ENCODE measurements at regions not wholly inside any gene's neighbourhood (a gene's known extent, or its start where the extent isn't known, plus 50 kb on each side); places are given as distances from the start of the nearest gene placed in this dataset.
"Not testable (repeated sequence)": the region's sequence is repeated elsewhere in the genome, so short reads cannot be mapped to it uniquely, and the experiment has no call there.

DNA sequence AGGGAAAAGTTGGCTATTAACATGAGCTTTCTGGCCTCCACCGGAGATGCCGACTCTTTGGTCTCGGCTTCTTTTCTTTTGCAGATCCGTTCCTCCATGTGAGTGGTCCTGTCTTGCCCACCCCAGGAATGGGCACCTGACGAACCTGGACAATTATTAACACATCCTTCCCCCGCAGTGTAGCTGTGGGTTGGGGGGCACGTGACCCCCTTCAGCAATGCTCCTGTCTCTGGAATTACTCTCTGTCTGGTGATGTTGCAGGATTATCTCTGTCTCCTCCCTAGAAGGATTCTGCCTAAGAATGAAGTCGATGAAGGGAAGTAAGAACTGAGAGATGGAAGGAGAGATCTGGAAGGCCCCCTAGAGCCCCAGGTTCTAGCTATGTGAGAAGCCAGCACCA is 115.2 kb upstream of the NPAS2 start:
- TF ChIP-seq HDGF (IDR thresholded peaks at IDR 0.05; ENCODE audit: borderline replicate concordance) (no peak), NFRKB (IDR thresholded peaks at IDR 0.05) (no peak), FOXA1 (IDR thresholded peaks at IDR 0.05) (no peak), ELF4 (IDR thresholded peaks at IDR 0.05) (no peak), FOXM1 (IDR thresholded peaks at IDR 0.05; ENCODE audit: borderline replicate concordance) (no peak), LEF1 (IDR thresholded peaks at IDR 0.05; ENCODE audit: borderline replicate concordance) (no peak), SP1 (IDR thresholded peaks at IDR 0.05) (no peak), ZNF384 (IDR thresholded peaks at IDR 0.05) (no peak), BHLHE40 (IDR thresholded peaks at IDR 0.05; ENCODE audit: borderline replicate concordance) (no peak), ARNT (IDR thresholded peaks at IDR 0.05) (no peak), CTBP1 (IDR thresholded peaks at IDR 0.05; ENCODE audit: borderline replicate concordance) (no peak), L3MBTL2 (conservative IDR thresholded peaks at IDR 0.05) (no peak)
- TF ChIP-seq, protein P1, sequence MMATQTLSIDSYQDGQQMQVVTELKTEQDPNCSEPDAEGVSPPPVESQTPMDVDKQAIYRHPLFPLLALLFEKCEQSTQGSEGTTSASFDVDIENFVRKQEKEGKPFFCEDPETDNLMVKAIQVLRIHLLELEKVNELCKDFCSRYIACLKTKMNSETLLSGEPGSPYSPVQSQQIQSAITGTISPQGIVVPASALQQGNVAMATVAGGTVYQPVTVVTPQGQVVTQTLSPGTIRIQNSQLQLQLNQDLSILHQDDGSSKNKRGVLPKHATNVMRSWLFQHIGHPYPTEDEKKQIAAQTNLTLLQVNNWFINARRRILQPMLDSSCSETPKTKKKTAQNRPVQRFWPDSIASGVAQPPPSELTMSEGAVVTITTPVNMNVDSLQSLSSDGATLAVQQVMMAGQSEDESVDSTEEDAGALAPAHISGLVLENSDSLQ (IDR thresholded peaks at IDR 0.05): no peak
- POLR2A ChIA-PET: no interaction called here
- DNase-seq (ENCODE audit: extremely low spot score): no peak
- CTCF ChIA-PET: no interaction called here

- no peak for DNase-seq (ENCODE audit: extremely low spot score)
- ChIA-PET CTCF (no interaction called here), POLR2A (no interaction called here)
- TF ChIP-seq HDGF (IDR thresholded peaks at IDR 0.05; ENCODE audit: borderline replicate concordance) (no peak), TARDBP (IDR thresholded peaks at IDR 0.05) (no peak), FOXK2 (IDR thresholded peaks at IDR 0.05) (no peak), LEF1 (IDR thresholded peaks at IDR 0.05; ENCODE audit: borderline replicate concordance) (no peak), ZNF384 (IDR thresholded peaks at IDR 0.05) (no peak), SUZ12 (IDR thresholded peaks at IDR 0.05) (no peak), ELF4 (IDR thresholded peaks at IDR 0.05) (no peak), FOXA1 (IDR thresholded peaks at IDR 0.05) (no peak), NFRKB (IDR thresholded peaks at IDR 0.05) (no peak), ARNT (IDR thresholded peaks at IDR 0.05) (no peak), L3MBTL2 (conservative IDR thresholded peaks at IDR 0.05) (no peak), FOXM1 (IDR thresholded peaks at IDR 0.05; ENCODE audit: borderline replicate concordance) (no peak), CTBP1 (IDR thresholded peaks at IDR 0.05; ENCODE audit: borderline replicate concordance) (no peak), BHLHE40 (IDR thresholded peaks at IDR 0.05; ENCODE audit: borderline replicate concordance) (no peak), SP1 (IDR thresholded peaks at IDR 0.05) (no peak)
- TF ChIP-seq, protein P1 (IDR thresholded peaks at IDR 0.05): no peak
These were observed 112.7 kb upstream of the NPAS2 start for GRCh38 chr2:100707016-100707947.

GRCh38 chr2:100708333-100708732 is 111.6 kb upstream of the NPAS2 start:
- CTCF ChIA-PET: interaction anchor here (0.8 kb wide), 1 partner anchor 293 kb away, joined by 3 read pairs; the partner anchor contains the start of gene RPL31
- POLR2A ChIA-PET: no interaction called here
- DNase-seq (ENCODE audit: extremely low spot score): no peak
- TF ChIP-seq ARNT (IDR thresholded peaks at IDR 0.05) (no peak), HDGF (IDR thresholded peaks at IDR 0.05; ENCODE audit: borderline replicate concordance) (no peak), FOXA1 (IDR thresholded peaks at IDR 0.05) (no peak), NFRKB (IDR thresholded peaks at IDR 0.05) (no peak), FOXK2 (IDR thresholded peaks at IDR 0.05) (no peak), L3MBTL2 (conservative IDR thresholded peaks at IDR 0.05) (no peak), LEF1 (IDR thresholded peaks at IDR 0.05; ENCODE audit: borderline replicate concordance) (no peak), ZNF384 (IDR thresholded peaks at IDR 0.05) (no peak)

DNA sequence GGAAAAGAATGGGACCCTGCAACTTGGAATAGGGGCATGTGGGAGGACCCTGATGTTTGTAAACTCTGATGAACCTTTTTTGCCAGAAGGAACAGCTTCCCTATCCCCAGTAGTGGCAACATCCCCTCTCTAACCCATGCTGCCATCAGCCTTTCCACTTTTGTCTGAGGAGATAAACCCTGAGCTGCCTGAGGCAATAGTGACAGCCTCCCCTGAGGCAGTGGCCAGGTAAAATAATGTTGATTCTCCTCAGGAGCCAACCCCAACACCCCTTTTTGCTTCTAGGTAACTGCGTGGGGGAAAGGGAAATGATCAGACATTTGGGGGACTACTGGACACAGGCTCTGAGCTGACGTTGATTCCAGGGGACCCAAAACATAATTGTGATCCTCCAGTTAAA is 106.8 kb upstream of the NPAS2 start:
- POLR2A ChIA-PET: no interaction called here
- TF ChIP-seq ZNF384 (IDR thresholded peaks at IDR 0.05) (no peak), FOXA1 (IDR thresholded peaks at IDR 0.05) (no peak), LEF1 (IDR thresholded peaks at IDR 0.05; ENCODE audit: borderline replicate concordance) (no peak), ARNT (IDR thresholded peaks at IDR 0.05) (no peak), FOXK2 (IDR thresholded peaks at IDR 0.05) (no peak), CTBP1 (IDR thresholded peaks at IDR 0.05; ENCODE audit: borderline replicate concordance) (no peak), TARDBP (IDR thresholded peaks at IDR 0.05) (no peak), FOXM1 (IDR thresholded peaks at IDR 0.05; ENCODE audit: borderline replicate concordance) (no peak), BHLHE40 (IDR thresholded peaks at IDR 0.05; ENCODE audit: borderline replicate concordance) (no peak), NFRKB (IDR thresholded peaks at IDR 0.05) (no peak), ELF4 (IDR thresholded peaks at IDR 0.05) (no peak), HDGF (IDR thresholded peaks at IDR 0.05; ENCODE audit: borderline replicate concordance) (no peak), SUZ12 (IDR thresholded peaks at IDR 0.05) (no peak), L3MBTL2 (conservative IDR thresholded peaks at IDR 0.05) (no peak), SP1 (IDR thresholded peaks at IDR 0.05) (no peak)
- TF ChIP-seq, protein P1 (IDR thresholded peaks at IDR 0.05): no peak
- DNase-seq (ENCODE audit: extremely low spot score): no peak

DNA sequence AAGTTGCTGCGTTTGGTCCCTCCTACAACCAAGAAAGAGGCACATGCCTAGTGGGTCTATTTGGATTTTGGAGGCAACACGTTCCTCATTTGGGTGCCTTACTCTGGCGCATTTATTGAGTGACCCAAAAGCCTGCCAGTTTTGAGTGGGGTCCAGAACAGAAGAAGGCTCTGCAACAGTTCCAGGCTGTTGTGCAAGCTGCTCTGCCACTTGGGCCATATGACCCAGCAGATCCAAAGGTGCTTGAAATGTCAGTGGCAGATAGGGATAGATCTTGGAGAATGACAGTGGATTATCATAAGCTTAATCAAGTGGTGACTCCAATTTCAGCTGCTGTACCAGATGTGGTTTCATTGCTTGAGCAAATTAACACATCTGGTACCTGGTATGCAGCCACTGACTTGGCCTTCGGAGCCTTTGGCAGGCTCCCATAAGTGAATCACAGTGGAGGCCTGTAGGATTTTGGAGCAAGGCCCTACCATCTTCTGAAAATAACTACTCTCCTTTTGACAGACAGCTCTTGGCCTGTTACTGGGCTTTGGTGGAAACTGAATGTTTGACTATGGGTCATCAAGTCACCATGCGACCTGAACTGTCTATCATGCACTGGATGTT is 105.4 kb upstream of the NPAS2 start:
- DNase-seq (ENCODE audit: extremely low spot score); POLR2A ChIA-PET: not testable (repeated sequence)
- CTCF ChIA-PET: interaction anchor here (0.6 kb wide), 1 partner anchor 46 kb away, joined by 3 read pairs; no protein-coding TSS in a partner anchor

More for the DNA sequence above, 106.8 kb upstream of the NPAS2 start:
- CTCF ChIA-PET: no interaction called here

DNA sequence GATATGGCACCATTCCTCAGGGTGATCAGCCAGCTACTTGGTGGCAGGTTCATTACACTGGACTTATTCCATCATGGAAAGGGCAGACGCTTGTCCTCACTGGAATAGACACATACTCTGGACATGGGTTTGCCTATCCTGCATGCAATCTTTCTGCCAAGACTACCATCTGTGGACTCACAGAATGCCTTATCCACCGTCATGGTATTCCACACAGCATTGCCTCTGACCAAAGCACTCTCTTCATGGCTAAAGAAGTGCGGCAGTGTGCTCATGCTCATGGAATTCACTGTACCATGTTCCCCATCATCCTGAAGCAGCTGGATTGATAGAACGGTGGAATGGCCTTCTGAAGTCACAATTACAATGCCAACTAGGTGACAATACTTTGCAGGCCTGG is 104.1 kb upstream of the NPAS2 start:
- CTCF ChIA-PET; DNase-seq (ENCODE audit: extremely low spot score); POLR2A ChIA-PET: not testable (repeated sequence)
